WERI-Rb-1 (cell line): ENCODE measurements at regions not wholly inside any gene's neighbourhood (a gene's known extent, or its start where the extent isn't known, plus 50 kb on each side); places are given as distances from the start of the nearest gene placed in this dataset.

Experiments used
- DNase-seq: peaks from one replicate; pipeline ENCODE4 v3.0.0-alpha.2; 2020
- H3K27ac ChIP-seq: fragments of 250-450 bp; sonication (Bioruptor Pico); 2 replicates; pipeline ENCODE4 v1.5.1; 2020; ENCODE audit warnings: mild to moderate bottlenecking, moderate library complexity
- H3K27me3 ChIP-seq: fragments of 250-450 bp; sonication (Bioruptor Pico); 2 replicates; pipeline ENCODE4 v1.5.1; 2021; ENCODE audit warnings: mild to moderate bottlenecking, low read depth, moderate library complexity; ENCODE audit not compliant: insufficient read depth, severe bottlenecking
- H3K36me3 ChIP-seq: fragments of 250-450 bp; sonication (Bioruptor Pico); 2 replicates; pipeline ENCODE4 v1.5.1; 2020; ENCODE audit warnings: mild to moderate bottlenecking, moderate library complexity
- H3K4me3 ChIP-seq: 2 replicates; pipeline ENCODE4 v1.5.1; 2011; ENCODE audit warnings: low read depth, mild to moderate bottlenecking, control low read depth, low read length
- H3K9me3 ChIP-seq: fragments of 250-450 bp; sonication (Bioruptor Pico); 2 replicates; pipeline ENCODE4 v1.5.1; 2021; ENCODE audit warnings: mild to moderate bottlenecking, moderate library complexity; ENCODE audit not compliant: severe bottlenecking
- TF ChIP-seq, protein P1 (sequence below): IDR thresholded peaks from 2 replicates; pipeline ENCODE4 v1.5.1; 2011; ENCODE audit warnings: low read depth, mild to moderate bottlenecking, control low read depth, inconsistent platforms, low read length

GRCh38 chr17:71625330-71625729 lies 495.5 kb upstream of the SOX9 start:
- TF ChIP-seq, protein P1, sequence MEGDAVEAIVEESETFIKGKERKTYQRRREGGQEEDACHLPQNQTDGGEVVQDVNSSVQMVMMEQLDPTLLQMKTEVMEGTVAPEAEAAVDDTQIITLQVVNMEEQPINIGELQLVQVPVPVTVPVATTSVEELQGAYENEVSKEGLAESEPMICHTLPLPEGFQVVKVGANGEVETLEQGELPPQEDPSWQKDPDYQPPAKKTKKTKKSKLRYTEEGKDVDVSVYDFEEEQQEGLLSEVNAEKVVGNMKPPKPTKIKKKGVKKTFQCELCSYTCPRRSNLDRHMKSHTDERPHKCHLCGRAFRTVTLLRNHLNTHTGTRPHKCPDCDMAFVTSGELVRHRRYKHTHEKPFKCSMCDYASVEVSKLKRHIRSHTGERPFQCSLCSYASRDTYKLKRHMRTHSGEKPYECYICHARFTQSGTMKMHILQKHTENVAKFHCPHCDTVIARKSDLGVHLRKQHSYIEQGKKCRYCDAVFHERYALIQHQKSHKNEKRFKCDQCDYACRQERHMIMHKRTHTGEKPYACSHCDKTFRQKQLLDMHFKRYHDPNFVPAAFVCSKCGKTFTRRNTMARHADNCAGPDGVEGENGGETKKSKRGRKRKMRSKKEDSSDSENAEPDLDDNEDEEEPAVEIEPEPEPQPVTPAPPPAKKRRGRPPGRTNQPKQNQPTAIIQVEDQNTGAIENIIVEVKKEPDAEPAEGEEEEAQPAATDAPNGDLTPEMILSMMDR: no peak

GRCh38 chr17:71628306-71628705 lies 492.5 kb upstream of the SOX9 start:
- TF ChIP-seq, protein P1: no peak
- Histone ChIP-seq H3K9me3 (no peaks in the 10 kb centered on the region), H3K36me3 (no peaks in the 10 kb centered on the region), H3K27ac (no peak overlapping the region), H3K27me3 (peaks cover 12% of the 10 kb centered on the region), H3K4me3 (no peak overlapping the region)
- no peak for DNase-seq

More at GRCh38 chr17:71625330-71625729, 495.5 kb upstream of the SOX9 start:
- Histone ChIP-seq H3K36me3 (no peaks in the 10 kb centered on the region), H3K27me3 (peaks cover 29% of the 10 kb centered on the region), H3K9me3 (no peaks in the 10 kb centered on the region), H3K27ac (no peak overlapping the region), H3K4me3 (no peak overlapping the region)
- DNase-seq: no peak

- peaks cover 17% of the 10 kb centered on the region for H3K27me3 ChIP-seq
- H3K9me3 ChIP-seq: no peaks in the 10 kb centered on the region
- H3K27ac ChIP-seq: no peak overlapping the region
- TF ChIP-seq, protein P1: no peak
- DNase-seq: no peak
- H3K4me3 ChIP-seq: no peak overlapping the region
- H3K36me3 ChIP-seq: no peaks in the 10 kb centered on the region
Measured at GRCh38 chr17:71631483-71631882, 489.3 kb upstream of the SOX9 start.

GRCh38 chr17:71632328-71632727 lies 488.5 kb upstream of the SOX9 start:
- TF ChIP-seq, protein P1: no peak
- no peaks in the 10 kb centered on the region for H3K36me3 ChIP-seq
- H3K27ac ChIP-seq: no peak overlapping the region
- H3K4me3 ChIP-seq: no peak overlapping the region
- peaks cover 17% of the 10 kb centered on the region for H3K27me3 ChIP-seq
- H3K9me3 ChIP-seq: no peaks in the 10 kb centered on the region
- DNase-seq: no peak

DNA sequence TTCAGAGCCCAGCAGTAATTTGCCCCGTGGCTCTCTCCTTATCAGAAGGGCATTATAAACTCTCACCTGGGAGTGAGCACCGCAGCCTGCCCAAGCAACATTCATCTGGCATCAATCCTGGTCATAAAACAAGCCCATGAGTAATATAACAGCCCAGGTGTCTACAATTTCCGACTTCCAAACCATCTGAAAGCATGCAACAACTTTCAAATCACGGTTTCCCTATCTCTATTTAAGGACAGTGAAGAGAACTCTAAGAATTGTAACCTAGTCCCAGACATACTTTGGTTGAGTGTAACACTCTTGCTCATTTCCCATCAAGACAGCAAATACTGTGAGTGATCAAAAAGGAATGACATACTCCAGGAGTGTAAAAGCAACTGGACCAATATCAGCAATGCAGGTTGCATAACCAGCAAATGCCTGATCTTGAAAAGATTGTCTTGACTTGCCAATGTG lies 487.4 kb upstream of the SOX9 start:
- Histone ChIP-seq H3K27ac (no peak overlapping the region), H3K27me3 (peaks cover 25% of the 10 kb centered on the region), H3K36me3 (no peaks in the 10 kb centered on the region), H3K9me3 (no peaks in the 10 kb centered on the region), H3K4me3 (no peak overlapping the region)
- DNase-seq: no peak
- TF ChIP-seq, protein P1: no peak

- Histone ChIP-seq H3K36me3 (no peaks in the 10 kb centered on the region), H3K9me3 (no peaks in the 10 kb centered on the region), H3K27ac (no peak overlapping the region), H3K4me3 (no peak overlapping the region), H3K27me3 (peaks cover 32% of the 10 kb centered on the region)
- DNase-seq: no peak
- TF ChIP-seq, protein P1: no peak
Measured at GRCh38 chr17:71634376-71634775, 486.4 kb upstream of the SOX9 start.
